GM10248 (cell line): ENCODE measurements at regions not wholly inside any gene's neighbourhood (a gene's known extent, or its start where the extent isn't known, plus 50 kb on each side); places are given as distances from the start of the nearest gene placed in this dataset.

Experiments
- CTCF ChIA-PET: fragments of 300-600 bp; sonication (Branson Sonifier 250); formaldehyde crosslinking; extraction: SDS; loops from one replicate; lab custom pipeline; 2021; ENCODE audit warnings: antibody characterized with exemption; lab: Yijun Ruan, JAX
- POLR2A ChIA-PET: fragments of 350-650 bp; sonication (Branson Sonifier 250); formaldehyde crosslinking; extraction: SDS; loops from one replicate; lab custom pipeline; 2020; ENCODE audit warnings: antibody characterized with exemption; lab: Yijun Ruan, JAX
- DNase-seq: peaks from one replicate; pipeline ENCODE4 v3.0.0; 2012; ENCODE audit errors: extremely low spot score
- CTCF ChIP-seq: IDR thresholded peaks from 2 replicates; pipeline ENCODE4 v1.5.1; 2012; ENCODE audit warnings: mild to moderate bottlenecking, low read depth; ENCODE audit errors: extremely low read depth, missing control alignments, control extremely low read depth

- ChIA-PET POLR2A (no interaction called here), CTCF (no interaction called here)
- no peak for DNase-seq
- TF ChIP-seq CTCF, result no peak
Measured at GRCh38 chr2:120439067-120439368, 93.1 kb downstream of the INHBB start.

GRCh38 chr2:120439637-120440384 is 93.9 kb downstream of the INHBB start:
- POLR2A ChIA-PET, result no interaction called here
- no peak for TF ChIP-seq CTCF
- no peak for DNase-seq
- CTCF ChIA-PET, result no interaction called here

- DNase-seq, result no peak
- TF ChIP-seq CTCF, result no peak
- ChIA-PET CTCF (no interaction called here), POLR2A (no interaction called here)
Measured at GRCh38 chr2:120440521-120441350, 94.8 kb downstream of the INHBB start.

- POLR2A ChIA-PET, result no interaction called here
- no peak for TF ChIP-seq CTCF
- no peak for DNase-seq
- CTCF ChIA-PET, result no interaction called here
Measured at GRCh38 chr2:120441351-120441700, 95.4 kb downstream of the INHBB start.

- TF ChIP-seq CTCF, result no peak
- no peak for DNase-seq
- POLR2A ChIA-PET, result no interaction called here
- CTCF ChIA-PET, result no interaction called here
Measured at GRCh38 chr2:120441744-120442471, 96.0 kb downstream of the INHBB start.

GRCh38 chr2:120442541-120442922 is 96.6 kb downstream of the INHBB start:
- no peak for TF ChIP-seq CTCF
- no peak for DNase-seq
- CTCF ChIA-PET, result no interaction called here
- POLR2A ChIA-PET, result no interaction called here
